ELF-1 (cell line): ENCODE measurements at regions not wholly inside any gene's neighbourhood (a gene's known extent, or its start where the extent isn't known, plus 50 kb on each side); places are given as distances from the start of the nearest gene placed in this dataset.
"Not testable (repeated sequence)": the region's sequence is repeated elsewhere in the genome, so short reads cannot be mapped to it uniquely, and the experiment has no call there.

Experiments used
- DNase-seq: peaks from one replicate; pipeline ENCODE4 v3.0.0-alpha.2; 2016; ENCODE audit warnings: low read depth, low spot score

- DNase-seq, result peak; percentile 73
These were observed 911.4 kb upstream of the ZEB2 start for GRCh38 chr2:145431181-145431951.

- no peak for DNase-seq
These were observed 903.9 kb upstream of the ZEB2 start for GRCh38 chr2:145423809-145424208.

- DNase-seq, result no peak
These were observed 902.7 kb upstream of the ZEB2 start for GRCh38 chr2:145422576-145422975.

GRCh38 chr2:145421841-145422240, 901.9 kb upstream of the ZEB2 start:
- DNase-seq, result no peak

- DNase-seq, result no peak
These were observed 896.7 kb upstream of the ZEB2 start for GRCh38 chr2:145416640-145417039.

GRCh38 chr2:145415151-145415550, 895.2 kb upstream of the ZEB2 start:
- DNase-seq, result no peak

GRCh38 chr2:145413261-145414030, 893.5 kb upstream of the ZEB2 start:
- no peak for DNase-seq

GRCh38 chr2:145412155-145412554, 892.2 kb upstream of the ZEB2 start:
- no peak for DNase-seq

- DNase-seq, result no peak
These were observed 891.6 kb upstream of the ZEB2 start for GRCh38 chr2:145411493-145411892.

- no peak for DNase-seq
These were observed 890.2 kb upstream of the ZEB2 start for GRCh38 chr2:145410086-145410485.

- DNase-seq, result no peak
These were observed 889.1 kb upstream of the ZEB2 start for GRCh38 chr2:145408980-145409379.

- no peak for DNase-seq
These were observed 884.8 kb upstream of the ZEB2 start for GRCh38 chr2:145404690-145405089.

- no peak for DNase-seq
These were observed 882.9 kb upstream of the ZEB2 start for GRCh38 chr2:145402706-145403277.

GRCh38 chr2:145399131-145399530, 879.2 kb upstream of the ZEB2 start:
- DNase-seq, result no peak

GRCh38 chr2:145394181-145394580, 874.3 kb upstream of the ZEB2 start:
- DNase-seq, result no peak

- no peak for DNase-seq
These were observed 867.1 kb upstream of the ZEB2 start for GRCh38 chr2:145386973-145387372.

- no peak for DNase-seq
These were observed 864.0 kb upstream of the ZEB2 start for GRCh38 chr2:145383961-145384360.

- no peak for DNase-seq
These were observed 860.6 kb upstream of the ZEB2 start for GRCh38 chr2:145380436-145381017.

- DNase-seq, result no peak
These were observed 860.0 kb upstream of the ZEB2 start for GRCh38 chr2:145379934-145380333.

GRCh38 chr2:145374165-145374564, 854.2 kb upstream of the ZEB2 start:
- DNase-seq, result no peak

- DNase-seq, result not testable (repeated sequence)
These were observed 847.4 kb upstream of the ZEB2 start for GRCh38 chr2:145367334-145367733.

- DNase-seq, result no peak
These were observed 846.4 kb upstream of the ZEB2 start for GRCh38 chr2:145366341-145366740.
